Tibial nerve (tissue), 4 donors: ENCODE measurements at regions not wholly inside any gene's neighbourhood (a gene's known extent, or its start where the extent isn't known, plus 50 kb on each side); places are given as distances from the start of the nearest gene placed in this dataset.

Experiments used
- CTCF ChIP-seq, 5 experiments: fragments of 200-600 bp in 3 of 5; fragments of 450-650 bp in 2 of 5; sonication (generic) in 3 of 5; IDR thresholded peaks; one replicate each; pipeline ENCODE4 v1.5.1; 2016 to 2019; ENCODE audit warnings: antibody characterized with exemption in 5 of 5, mild to moderate bottlenecking in 3 of 5, moderate library complexity in 2 of 5
- EP300 ChIP-seq, 2 donors: sonication (generic); formaldehyde crosslinking; IDR thresholded peaks; one replicate each; pipeline ENCODE4 v1.6.1; 2017; ENCODE audit warnings: antibody characterized with exemption in 2 of 2, mild to moderate bottlenecking in 1 of 2
- POLR2A ChIP-seq, 2 donors: fragments of 450-650 bp; IDR thresholded peaks; one replicate each; pipeline ENCODE4 v1.6.1; 2017; ENCODE audit warnings: antibody characterized with exemption in 2 of 2, mild to moderate bottlenecking in 2 of 2, moderate library complexity in 2 of 2

DNA sequence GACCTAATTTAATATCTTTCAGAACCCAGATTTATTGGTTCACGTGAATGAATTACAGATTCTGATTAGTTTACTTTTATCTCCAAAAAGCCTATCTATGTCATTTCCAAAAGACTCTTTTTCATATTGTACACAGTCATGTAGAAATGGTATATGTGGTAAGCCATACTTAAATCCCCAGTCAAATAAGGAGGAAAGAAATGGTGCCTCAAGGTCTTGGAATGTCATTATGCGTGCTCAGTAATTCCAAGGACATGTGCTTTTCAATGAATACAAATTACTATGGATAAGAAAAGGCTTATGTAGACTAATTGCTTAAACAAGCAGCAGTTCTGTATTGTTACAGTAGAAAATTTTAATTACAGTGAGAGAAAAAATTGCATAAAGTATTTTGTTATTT lies 64.1 kb upstream of the TYRP1 start:
- no peak for TF ChIP-seq CTCF (IDR thresholded peaks at IDR 0.05)
- TF ChIP-seq EP300 (IDR thresholded peaks at IDR 0.05): no peak
- TF ChIP-seq POLR2A (IDR thresholded peaks at IDR 0.05): no peak
